ENCODE measurements at regions not wholly inside any gene's neighbourhood (a gene's known extent, or its start where the extent isn't known, plus 50 kb on each side); places are given as distances from the start of the nearest gene placed in this dataset.

GRCh38 chr2:216745453-216745852, 50.1 kb upstream of the IGFBP5 start:
- DNase-seq (ENCODE audit: low read depth), result no peak

More at GRCh38 chr2:216745453-216745852, 50.1 kb upstream of the IGFBP5 start:
- FAIRE-seq, result no peak
- H3K27me3 ChIP-seq (ENCODE audit: control insufficient read depth, insufficient read depth, low read length), result no peaks in the 10 kb centered on the region
- H3K4me3 ChIP-seq (ENCODE audit: low read depth, low read length), result no peak overlapping the region
- no peaks in the 10 kb centered on the region for H3K36me3 ChIP-seq (ENCODE audit: control insufficient read depth, insufficient read depth, low read length)
- no peak for TF ChIP-seq CTCF (IDR thresholded peaks at IDR 0.05; ENCODE audit: insufficient read depth, low read length, severe bottlenecking)

Data from bronchial epithelial cell (primary cell).